HFF-Myc (cell line): ENCODE measurements at regions not wholly inside any gene's neighbourhood (a gene's known extent, or its start where the extent isn't known, plus 50 kb on each side); places are given as distances from the start of the nearest gene placed in this dataset.

ENCODE experiments used
- DNase-seq: peaks from one replicate; pipeline ENCODE4 v3.0.0-alpha.2; 2011; ENCODE audit warnings: low read depth; ENCODE audit errors: extremely low read depth
- H3K4me3 ChIP-seq: replicated peaks from 2 replicates; pipeline ENCODE4 v1.5.1; 2011; ENCODE audit warnings: low read depth, mild to moderate bottlenecking, control low read depth, low read length
- CTCF ChIP-seq: IDR thresholded peaks from 2 replicates; pipeline ENCODE4 v1.5.1; 2012; ENCODE audit warnings: mild to moderate bottlenecking, low read depth, low read length, control low read depth; ENCODE audit errors: missing control alignments

GRCh38 chr13:105312906-105313305, 1222.6 kb downstream of the EFNB2 start:
- no peak overlapping the region for H3K4me3 ChIP-seq
- DNase-seq, result no peak
- no peak for TF ChIP-seq CTCF

GRCh38 chr13:105311094-105311493, 1224.4 kb downstream of the EFNB2 start:
- no peak for TF ChIP-seq CTCF
- no peak for DNase-seq
- no peak overlapping the region for H3K4me3 ChIP-seq

- DNase-seq, result no peak
- no peak overlapping the region for H3K4me3 ChIP-seq
- TF ChIP-seq CTCF, result no peak
These were observed 1227.7 kb downstream of the EFNB2 start for GRCh38 chr13:105307776-105308175.

GRCh38 chr13:105297839-105298238, 1237.6 kb downstream of the EFNB2 start:
- H3K4me3 ChIP-seq, result no peak overlapping the region
- no peak for TF ChIP-seq CTCF

GRCh38 chr13:105291987-105292386, 1243.5 kb downstream of the EFNB2 start:
- no peak overlapping the region for H3K4me3 ChIP-seq
- DNase-seq, result no peak
- TF ChIP-seq CTCF, result no peak

More at GRCh38 chr13:105297839-105298238, 1237.6 kb downstream of the EFNB2 start:
- DNase-seq, result no peak

GRCh38 chr13:105290596-105290995, 1244.9 kb downstream of the EFNB2 start:
- no peak overlapping the region for H3K4me3 ChIP-seq
- DNase-seq, result no peak
- no peak for TF ChIP-seq CTCF

GRCh38 chr13:105285526-105285925, 1249.9 kb downstream of the EFNB2 start:
- no peak for DNase-seq
- no peak overlapping the region for H3K4me3 ChIP-seq
- TF ChIP-seq CTCF, result no peak
